Spinal cord (tissue), 9 donors: ENCODE measurements at regions not wholly inside any gene's neighbourhood (a gene's known extent, or its start where the extent isn't known, plus 50 kb on each side); places are given as distances from the start of the nearest gene placed in this dataset.

ENCODE experiments used
- DNase-seq, 6 donors: peaks; one replicate each; pipeline versions ENCODE4 v3.0.0 to v3.0.0-alpha.2; 2013 to 2015; ENCODE audit warnings: low spot score in 6 of 6, low read depth in 4 of 6
- H3K27ac ChIP-seq: one replicate; pipeline ENCODE4 v1.5.1; 2013; ENCODE audit warnings: low read depth, low read length, control low read depth
- H3K27me3 ChIP-seq: one replicate; pipeline ENCODE4 v1.6.1; 2013; ENCODE audit warnings: low read length; ENCODE audit not compliant: control insufficient read depth, insufficient read depth
- H3K36me3 ChIP-seq: one replicate; pipeline ENCODE4 v1.6.1; 2013; ENCODE audit warnings: low read length; ENCODE audit not compliant: control insufficient read depth, insufficient read depth
- H3K4me1 ChIP-seq: one replicate; pipeline ENCODE4 v1.6.1; 2013; ENCODE audit warnings: low read length; ENCODE audit not compliant: control insufficient read depth, insufficient read depth
- H3K4me3 ChIP-seq: one replicate; pipeline ENCODE4 v1.5.1; 2013; ENCODE audit warnings: low read depth, low read length, control low read depth
- H3K9me3 ChIP-seq: one replicate; pipeline ENCODE4 v1.6.1; 2013; ENCODE audit warnings: low read length; ENCODE audit not compliant: control insufficient read depth, insufficient read depth
- WGBS: methylation state at CpG from one replicate; pipeline ENCODE4 v1.1.5; 2013; ENCODE audit warnings: missing lambda C conversion rate; ENCODE audit not compliant: insufficient coverage; 5-methylcytosine and 5-hydroxymethylcytosine counted together
- donor health status: healthy.

DNA sequence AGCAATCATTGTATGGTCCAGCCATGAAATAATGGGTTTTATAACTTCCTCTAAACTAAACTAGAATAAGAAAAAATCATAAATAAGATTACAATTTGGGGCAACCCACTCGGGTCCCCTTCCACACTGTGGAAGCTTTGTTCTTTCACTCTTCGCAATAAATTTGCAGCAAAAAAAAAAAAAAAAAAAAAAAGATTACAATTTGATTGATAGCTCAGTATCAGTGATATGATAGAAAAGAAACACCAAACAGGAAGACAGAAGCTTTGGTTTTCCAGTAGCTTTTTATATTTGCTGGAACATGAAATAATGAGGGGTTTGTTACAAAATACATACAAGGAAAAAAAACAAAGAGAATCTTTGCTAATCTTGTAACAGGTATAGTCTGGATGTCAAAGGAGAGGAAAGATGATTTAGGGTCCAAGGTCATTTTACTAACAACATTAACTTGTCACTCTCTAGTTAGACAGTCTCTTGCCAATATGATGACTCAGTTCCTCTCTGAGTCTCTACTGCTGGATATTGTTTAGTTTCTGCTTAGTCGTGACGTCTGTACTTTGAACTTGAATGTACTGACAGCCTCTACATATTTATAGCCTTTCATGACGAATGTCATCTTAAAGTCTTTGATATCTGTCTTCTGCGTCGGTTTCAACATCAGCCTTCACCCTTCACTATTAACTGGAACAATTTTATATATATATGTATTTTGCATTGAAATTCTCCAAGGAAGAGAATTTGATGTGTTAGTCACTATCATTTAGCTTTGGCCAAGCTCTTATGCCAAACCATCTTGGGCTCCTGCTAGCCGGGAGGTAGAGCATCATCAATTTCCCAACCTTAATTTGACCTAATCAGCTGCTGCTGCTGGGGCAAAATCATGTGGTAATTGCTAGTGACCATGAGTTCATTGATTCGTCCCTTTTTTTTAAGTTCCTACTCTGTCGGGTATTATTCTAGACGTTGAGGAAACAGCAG, 213.1 kb upstream of the STXBP5 start:
- H3K36me3 ChIP-seq = no peaks in the 10 kb centered on the region
- no peaks in the 10 kb centered on the region for H3K4me1 ChIP-seq
- H3K4me3 ChIP-seq = no peak overlapping the region
- no CpG with 5 or more reads among the region's 11 CpGs for WGBS
- no peak for DNase-seq
- peaks cover 2% of the 10 kb centered on the region for H3K9me3 ChIP-seq
- no peak overlapping the region for H3K27ac ChIP-seq
- H3K27me3 ChIP-seq = no peaks in the 10 kb centered on the region

DNA sequence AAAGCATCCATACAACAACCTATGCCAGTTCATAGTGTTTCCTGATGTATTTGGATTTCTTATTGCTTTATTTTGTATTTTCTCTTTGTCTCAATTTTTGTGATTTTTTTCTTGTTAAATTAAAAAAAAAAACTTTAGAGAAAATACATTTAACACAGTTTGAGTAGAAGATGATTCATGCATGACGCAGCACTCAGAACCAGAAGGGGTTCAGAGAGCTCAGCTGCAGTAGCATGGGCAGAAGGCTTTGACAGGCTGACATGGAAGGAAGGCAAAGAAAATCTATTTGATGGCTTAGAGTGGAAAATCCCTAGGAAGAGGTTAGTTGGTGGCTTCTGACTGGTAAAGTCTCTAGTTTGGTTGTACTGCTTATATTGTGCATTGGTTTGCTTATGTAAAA, 207.2 kb upstream of the STXBP5 start:
- Histone ChIP-seq H3K36me3 (no peaks in the 10 kb centered on the region), H3K27me3 (no peaks in the 10 kb centered on the region), H3K9me3 (no peaks in the 10 kb centered on the region), H3K27ac (no peak overlapping the region), H3K4me1 (no peaks in the 10 kb centered on the region), H3K4me3 (no peak overlapping the region)
- 100% methylated on average over 1 of the region's 1 CpG for WGBS
- DNase-seq = no peak

DNA sequence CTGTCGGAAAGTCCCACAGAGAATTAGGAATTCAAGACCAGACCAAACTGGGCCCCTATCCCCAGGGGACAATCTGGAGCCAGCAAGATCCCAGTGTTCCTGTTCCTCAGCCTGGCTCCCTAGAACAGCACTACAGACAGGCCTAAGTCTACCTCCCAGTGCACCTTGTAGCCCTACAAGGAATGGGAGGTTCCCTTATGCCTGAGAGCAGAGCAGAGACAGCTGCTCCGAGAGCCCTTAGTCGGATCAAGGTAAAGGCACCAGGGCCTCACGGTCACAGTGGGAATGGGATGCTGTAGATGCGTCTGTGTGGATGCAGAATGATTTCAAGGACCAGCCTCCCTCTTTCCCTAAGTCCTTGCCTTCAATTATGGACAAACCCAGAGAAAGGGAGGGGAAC, 204.5 kb upstream of the STXBP5 start:
- WGBS = no CpG with 5 or more reads among the region's 5 CpGs

DNA sequence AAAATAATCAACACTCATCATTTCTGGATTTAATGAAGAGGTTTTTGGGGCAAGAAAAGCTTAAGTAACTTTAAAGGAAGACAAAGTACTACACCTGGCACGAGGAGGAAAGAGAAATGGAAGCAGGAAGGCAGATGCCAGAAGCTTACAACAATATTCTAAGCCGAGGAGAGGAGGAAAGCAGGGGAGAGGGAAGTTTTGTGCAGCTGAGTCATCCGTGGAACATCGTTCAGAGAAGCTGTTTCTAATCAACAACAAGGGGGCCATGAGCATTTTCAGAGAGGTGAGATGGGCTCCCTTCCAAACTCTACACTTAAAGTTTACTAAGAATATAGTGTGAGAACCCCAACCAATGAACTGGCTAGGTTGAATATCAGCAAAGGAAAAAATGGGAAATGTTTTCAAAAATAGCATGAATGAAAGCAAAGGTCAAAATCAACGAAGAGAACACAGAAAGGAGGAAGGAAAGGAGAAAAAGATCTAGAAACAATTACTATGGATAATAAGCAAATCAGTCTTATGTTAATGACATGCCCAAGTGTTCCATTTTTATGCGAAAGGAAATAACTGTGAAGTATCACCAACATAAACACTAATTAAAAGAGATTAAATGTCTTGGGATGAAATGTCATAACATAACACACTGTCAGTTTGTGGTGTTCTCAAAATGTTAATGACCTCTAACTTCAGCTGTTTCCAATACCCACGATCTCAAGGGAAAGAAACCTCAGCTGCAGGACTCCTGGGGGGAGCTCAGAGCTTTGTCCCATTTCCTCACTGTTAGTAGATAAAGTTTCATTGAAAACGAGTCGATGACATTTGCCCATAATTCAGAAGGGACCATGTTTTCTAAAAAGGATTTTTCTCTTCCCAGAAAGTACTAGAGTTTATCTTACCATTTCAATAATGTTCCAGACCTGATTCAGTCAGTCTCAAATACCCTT, 203.4 kb upstream of the STXBP5 start:
- peak in 1 of 6 donors; percentile 16 for DNase-seq
- H3K4me3 ChIP-seq = no peak overlapping the region
- no peaks in the 10 kb centered on the region for H3K36me3 ChIP-seq
- no peaks in the 10 kb centered on the region for H3K4me1 ChIP-seq
- no peaks in the 10 kb centered on the region for H3K9me3 ChIP-seq
- whole genome bisulfite sequencing = 23% methylated on average over 2 of the region's 9 CpGs
- H3K27ac ChIP-seq = no peak overlapping the region
- no peaks in the 10 kb centered on the region for H3K27me3 ChIP-seq

More for the DNA sequence above, 204.5 kb upstream of the STXBP5 start:
- Histone ChIP-seq H3K27ac (no peak overlapping the region), H3K4me1 (no peaks in the 10 kb centered on the region), H3K4me3 (no peak overlapping the region), H3K27me3 (no peaks in the 10 kb centered on the region), H3K36me3 (no peaks in the 10 kb centered on the region), H3K9me3 (no peaks in the 10 kb centered on the region)
- no peak for DNase-seq

- Histone ChIP-seq H3K27ac (no peak overlapping the region), H3K4me1 (no peaks in the 10 kb centered on the region), H3K36me3 (no peaks in the 10 kb centered on the region), H3K9me3 (no peaks in the 10 kb centered on the region), H3K4me3 (no peak overlapping the region), H3K27me3 (no peaks in the 10 kb centered on the region)
- no peak for DNase-seq
- no CpG with 5 or more reads among the region's 1 CpG for WGBS
Measured at GRCh38 chr6:147001621-147002020, 202.6 kb upstream of the STXBP5 start.

GRCh38 chr6:147003186-147003585, 201.0 kb upstream of the STXBP5 start:
- Histone ChIP-seq H3K27me3 (no peaks in the 10 kb centered on the region), H3K9me3 (no peaks in the 10 kb centered on the region), H3K36me3 (no peaks in the 10 kb centered on the region), H3K4me3 (no peak overlapping the region), H3K27ac (no peak overlapping the region), H3K4me1 (no peaks in the 10 kb centered on the region)
- DNase-seq = no peak

GRCh38 chr6:147005499-147005898, 198.7 kb upstream of the STXBP5 start:
- no peaks in the 10 kb centered on the region for H3K4me1 ChIP-seq

DNA sequence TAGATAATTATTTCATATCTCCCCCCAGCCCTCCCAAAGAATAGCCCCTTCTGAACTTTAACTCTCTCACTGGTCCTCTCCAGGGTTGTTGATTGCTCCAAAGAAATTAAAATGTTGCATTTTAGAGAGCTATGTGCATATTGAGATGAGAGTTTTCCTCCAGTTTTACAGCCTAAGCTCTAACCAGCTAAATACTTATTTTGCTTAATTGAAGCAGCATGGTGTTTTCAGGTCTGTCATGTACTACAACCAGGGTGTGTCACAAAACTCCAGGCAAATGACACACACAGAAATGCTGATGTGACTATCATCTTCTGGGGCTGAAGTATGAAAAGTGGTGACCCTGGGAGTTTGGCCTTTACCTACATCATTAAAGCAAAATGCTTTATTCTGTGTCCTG, 196.8 kb upstream of the STXBP5 start:
- no peak overlapping the region for H3K27ac ChIP-seq
- no peak overlapping the region for H3K4me3 ChIP-seq
- no peak for DNase-seq
- H3K36me3 ChIP-seq = no peaks in the 10 kb centered on the region
- H3K27me3 ChIP-seq = no peaks in the 10 kb centered on the region
- no peaks in the 10 kb centered on the region for H3K9me3 ChIP-seq
- no peaks in the 10 kb centered on the region for H3K4me1 ChIP-seq

More at GRCh38 chr6:147005499-147005898, 198.7 kb upstream of the STXBP5 start:
- no peaks in the 10 kb centered on the region for H3K36me3 ChIP-seq
- no peak for DNase-seq
- H3K9me3 ChIP-seq = no peaks in the 10 kb centered on the region
- no peak overlapping the region for H3K4me3 ChIP-seq
- no peak overlapping the region for H3K27ac ChIP-seq
- no peaks in the 10 kb centered on the region for H3K27me3 ChIP-seq

DNA sequence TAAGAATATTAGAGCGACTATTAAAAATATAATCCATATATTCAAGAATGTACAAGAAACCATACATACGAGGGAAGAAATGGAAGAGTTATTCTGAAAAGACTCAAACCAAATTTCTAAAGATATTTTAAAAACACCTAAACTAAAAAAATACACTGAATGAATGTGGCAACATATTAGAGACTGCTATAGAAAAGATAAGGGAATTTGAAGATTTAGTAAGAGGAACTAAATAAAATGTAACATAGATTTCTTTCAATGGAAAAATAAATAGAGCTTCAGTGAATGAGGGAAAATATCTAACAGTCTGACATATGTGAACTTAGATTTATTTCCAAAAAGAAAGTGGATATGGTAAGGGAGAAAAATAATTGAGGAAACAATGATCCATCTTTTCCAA, 194.9 kb upstream of the STXBP5 start:
- Histone ChIP-seq H3K27ac (no peak overlapping the region), H3K4me1 (no peaks in the 10 kb centered on the region), H3K27me3 (no peaks in the 10 kb centered on the region), H3K4me3 (no peak overlapping the region), H3K36me3 (no peaks in the 10 kb centered on the region), H3K9me3 (no peaks in the 10 kb centered on the region)
- no peak for DNase-seq
- WGBS = no CpG with 5 or more reads among the region's 2 CpGs
